GM19193 (cell line): ENCODE measurements at regions not wholly inside any gene's neighbourhood (a gene's known extent, or its start where the extent isn't known, plus 50 kb on each side); places are given as distances from the start of the nearest gene placed in this dataset.

Experiments
- POLR2A ChIP-seq: IDR thresholded peaks from 4 replicates; pipeline ENCODE4 v1.6.1; 2011; ENCODE audit not compliant: insufficient read depth, insufficient read length; ENCODE audit errors: extremely low read depth

GRCh38 chr9:129454467-129455067 lies 166.3 kb downstream of the C9orf50 start:
- no peak for TF ChIP-seq POLR2A

GRCh38 chr9:129453734-129454133 lies 167.2 kb downstream of the C9orf50 start:
- TF ChIP-seq POLR2A = no peak

- no peak for TF ChIP-seq POLR2A
Measured at GRCh38 chr9:129451669-129452068, 169.2 kb downstream of the C9orf50 start.

- no peak for TF ChIP-seq POLR2A
Measured at GRCh38 chr9:129451089-129451656, 169.7 kb downstream of the C9orf50 start.

- TF ChIP-seq POLR2A = no peak
Measured at GRCh38 chr9:129449066-129449465, 171.8 kb downstream of the C9orf50 start.

- TF ChIP-seq POLR2A = no peak
Measured at GRCh38 chr9:129446828-129447550, 173.9 kb downstream of the C9orf50 start.

- TF ChIP-seq POLR2A = no peak
Measured at GRCh38 chr9:129445794-129446306, 175.1 kb downstream of the C9orf50 start.

GRCh38 chr9:129442803-129443511 lies 177.9 kb downstream of the C9orf50 start:
- no peak for TF ChIP-seq POLR2A

GRCh38 chr9:129441852-129442251 lies 179.0 kb downstream of the C9orf50 start:
- TF ChIP-seq POLR2A = no peak

GRCh38 chr9:129440435-129441186 lies 180.3 kb downstream of the C9orf50 start:
- TF ChIP-seq POLR2A = no peak

- TF ChIP-seq POLR2A = no peak
Measured at GRCh38 chr9:129439242-129439641, 181.7 kb downstream of the C9orf50 start.

- no peak for TF ChIP-seq POLR2A
Measured at GRCh38 chr9:129437626-129438323, 183.1 kb downstream of the C9orf50 start.

- TF ChIP-seq POLR2A = no peak
Measured at GRCh38 chr9:129436751-129437625, 183.9 kb downstream of the C9orf50 start.
